ENCODE measurements at regions not wholly inside any gene's neighbourhood (a gene's known extent, or its start where the extent isn't known, plus 50 kb on each side); places are given as distances from the start of the nearest gene placed in this dataset.

DNA sequence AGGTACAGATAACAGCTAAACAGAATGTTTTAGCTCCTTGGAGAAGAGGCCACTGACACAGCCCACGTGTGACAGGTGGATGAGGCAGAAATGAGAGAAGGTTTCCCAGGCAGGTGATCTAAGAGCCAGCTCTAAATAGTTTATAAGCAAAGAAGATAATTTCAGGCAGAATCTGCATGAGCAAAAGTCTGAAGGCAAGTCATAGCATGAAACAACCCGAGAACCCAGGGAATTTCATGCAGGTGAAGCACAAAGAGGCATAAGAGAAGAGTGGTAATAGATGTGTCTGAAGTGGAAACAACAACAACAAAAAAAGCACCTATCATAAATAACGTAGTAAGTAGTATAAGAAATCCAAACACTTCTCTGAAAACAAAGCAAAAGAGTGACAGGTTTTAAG lies 275.8 kb upstream of the CPEB2 start:
- no peaks in the 10 kb centered on the region for H3K9me3 ChIP-seq
- intact Hi-C loops (cut with DNase I) = no loop called here
- TF ChIP-seq, protein P1, sequence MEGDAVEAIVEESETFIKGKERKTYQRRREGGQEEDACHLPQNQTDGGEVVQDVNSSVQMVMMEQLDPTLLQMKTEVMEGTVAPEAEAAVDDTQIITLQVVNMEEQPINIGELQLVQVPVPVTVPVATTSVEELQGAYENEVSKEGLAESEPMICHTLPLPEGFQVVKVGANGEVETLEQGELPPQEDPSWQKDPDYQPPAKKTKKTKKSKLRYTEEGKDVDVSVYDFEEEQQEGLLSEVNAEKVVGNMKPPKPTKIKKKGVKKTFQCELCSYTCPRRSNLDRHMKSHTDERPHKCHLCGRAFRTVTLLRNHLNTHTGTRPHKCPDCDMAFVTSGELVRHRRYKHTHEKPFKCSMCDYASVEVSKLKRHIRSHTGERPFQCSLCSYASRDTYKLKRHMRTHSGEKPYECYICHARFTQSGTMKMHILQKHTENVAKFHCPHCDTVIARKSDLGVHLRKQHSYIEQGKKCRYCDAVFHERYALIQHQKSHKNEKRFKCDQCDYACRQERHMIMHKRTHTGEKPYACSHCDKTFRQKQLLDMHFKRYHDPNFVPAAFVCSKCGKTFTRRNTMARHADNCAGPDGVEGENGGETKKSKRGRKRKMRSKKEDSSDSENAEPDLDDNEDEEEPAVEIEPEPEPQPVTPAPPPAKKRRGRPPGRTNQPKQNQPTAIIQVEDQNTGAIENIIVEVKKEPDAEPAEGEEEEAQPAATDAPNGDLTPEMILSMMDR (IDR thresholded peaks at IDR 0.05) = no peak
- no peak for ATAC-seq
- H3K36me3 ChIP-seq (ENCODE audit: insufficient read depth in 1 of 2, low read depth in 1 of 2) = no peaks in the 10 kb centered on the region
- no peaks in the 10 kb centered on the region for H3K4me1 ChIP-seq
- no peaks in the 10 kb centered on the region for H3K27me3 ChIP-seq (ENCODE audit: insufficient read depth in 3 of 3, low read length in 2 of 3)
- no peak overlapping the region for H3K27ac ChIP-seq
- DNase-seq = no peak
- 60 to 71% (median 60%) methylated on average over 3 of the region's 3 CpGs for WGBS, 3 donors
- H3K4me3 ChIP-seq = no peak overlapping the region

DNA sequence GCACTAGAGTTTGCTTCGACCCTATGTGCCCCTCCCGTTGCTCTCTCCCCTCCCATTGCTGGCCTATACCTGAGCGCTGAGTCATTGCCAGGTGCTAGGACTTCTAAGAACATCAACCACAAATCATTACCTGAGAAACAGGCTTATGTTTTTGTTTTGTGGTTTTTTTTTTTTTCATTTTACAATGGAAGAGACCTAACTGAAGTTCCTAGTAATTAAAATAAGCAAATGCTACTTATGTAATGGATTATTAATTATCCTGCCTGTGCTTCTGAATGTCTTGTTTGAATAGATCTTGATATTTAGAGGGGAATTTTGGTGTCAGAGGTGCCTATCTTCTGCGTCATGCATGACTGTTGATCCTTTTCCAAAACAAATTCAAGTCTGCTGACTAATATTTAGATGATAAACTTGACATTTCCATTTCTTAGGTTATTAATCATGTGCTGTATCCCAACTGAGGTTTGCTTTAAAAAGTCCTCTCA lies 275.4 kb upstream of the CPEB2 start:
- intact Hi-C loops (cut with DNase I) = no loop called here
- H3K9me3 ChIP-seq = no peaks in the 10 kb centered on the region
- TF ChIP-seq, protein P1 (IDR thresholded peaks at IDR 0.05) = no peak
- WGBS, 3 donors = 82 to 86% (median 84%) methylated on average over 4 of the region's 4 CpGs
- no peaks in the 10 kb centered on the region for H3K4me1 ChIP-seq
- DNase-seq = no peak
- no peak overlapping the region for H3K4me3 ChIP-seq
- no peaks in the 10 kb centered on the region for H3K36me3 ChIP-seq (ENCODE audit: insufficient read depth in 1 of 2, low read depth in 1 of 2)
- ATAC-seq = no peak
- H3K27ac ChIP-seq = no peak overlapping the region
- H3K27me3 ChIP-seq (ENCODE audit: insufficient read depth in 3 of 3, low read length in 2 of 3) = no peaks in the 10 kb centered on the region

DNA sequence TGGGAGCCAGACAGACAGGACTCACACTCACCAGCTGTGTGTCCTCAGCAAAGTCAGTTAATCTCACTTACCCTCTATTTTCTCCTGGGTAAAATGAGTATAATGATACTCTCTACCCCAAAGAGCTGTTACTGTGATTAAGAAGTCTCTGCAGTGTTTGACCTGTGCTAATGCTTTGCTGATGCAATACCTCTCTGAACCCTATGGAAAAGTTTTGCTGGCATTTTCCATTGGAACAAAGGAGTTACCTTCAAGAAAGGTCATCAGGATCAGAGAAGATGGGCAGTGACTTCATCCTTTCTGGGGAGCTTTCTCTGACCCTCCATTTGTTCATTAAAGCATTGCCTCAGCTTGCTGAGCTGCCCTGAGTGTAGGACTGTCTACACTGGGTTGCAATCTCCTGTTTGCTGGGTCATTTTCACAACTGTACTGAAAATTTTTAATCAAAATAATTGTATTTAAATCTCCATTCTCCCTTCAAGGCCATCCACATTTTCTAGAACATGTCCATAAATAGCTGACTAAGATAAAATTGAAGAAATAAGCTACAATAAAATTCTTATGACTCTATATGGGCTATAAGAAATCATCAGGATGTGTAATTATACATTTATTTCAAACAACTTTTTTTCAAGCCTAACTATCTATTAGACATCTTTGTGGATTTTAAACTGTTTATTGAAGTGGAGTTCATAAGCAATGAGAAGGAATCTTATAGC lies 272.8 kb upstream of the CPEB2 start:
- Histone ChIP-seq H3K4me3 (no peak overlapping the region), H3K4me1 (no peaks in the 10 kb centered on the region), H3K27ac (no peak overlapping the region), H3K9me3 (no peaks in the 10 kb centered on the region), H3K27me3 (ENCODE audit: insufficient read depth in 3 of 3, low read length in 2 of 3) (no peaks in the 10 kb centered on the region), H3K36me3 (ENCODE audit: insufficient read depth in 1 of 2, low read depth in 1 of 2) (no peaks in the 10 kb centered on the region)
- intact Hi-C loops (cut with DNase I) = no loop called here
- TF ChIP-seq, protein P1 (IDR thresholded peaks at IDR 0.05) = no peak
- no peak for ATAC-seq
- no peak for DNase-seq

DNA sequence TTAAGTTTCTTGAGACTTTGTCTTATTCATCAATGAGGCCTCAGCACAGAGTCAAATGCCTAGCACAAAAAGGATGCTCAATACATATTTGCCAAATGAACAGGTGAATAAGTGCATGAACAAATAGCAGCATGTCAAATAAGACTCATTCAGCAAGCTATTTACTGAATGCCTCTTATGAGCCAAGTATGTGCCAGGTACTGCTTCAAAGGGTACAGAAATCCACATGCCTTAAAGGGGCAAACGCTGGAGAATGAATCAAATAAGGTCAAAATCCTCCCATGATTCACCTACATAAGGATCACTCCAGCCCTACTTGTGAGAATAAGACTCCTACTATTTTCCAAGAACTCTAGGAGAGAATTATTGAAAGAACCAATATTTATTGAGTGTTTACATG lies 260.2 kb upstream of the CPEB2 start:
- no peaks in the 10 kb centered on the region for H3K27me3 ChIP-seq (ENCODE audit: insufficient read depth in 3 of 3, low read length in 2 of 3)
- H3K36me3 ChIP-seq (ENCODE audit: insufficient read depth in 1 of 2, low read depth in 1 of 2) = no peaks in the 10 kb centered on the region
- ATAC-seq (no peak), DNase-seq (no peak)
- TF ChIP-seq, protein P1 (IDR thresholded peaks at IDR 0.05) = no peak
- 77 to 79% (median 79%) methylated on average over 1 of the region's 1 CpG for WGBS, 3 donors
- H3K9me3 ChIP-seq = no peaks in the 10 kb centered on the region
- intact Hi-C loops (cut with DNase I) = loop anchor here in 1 of 2 donors (10.0 kb wide), 1 partner anchor 263 kb away; the partner anchor contains the start of gene CPEB2
- H3K27ac ChIP-seq = no peak overlapping the region
- no peak overlapping the region for H3K4me3 ChIP-seq
- no peaks in the 10 kb centered on the region for H3K4me1 ChIP-seq

DNA sequence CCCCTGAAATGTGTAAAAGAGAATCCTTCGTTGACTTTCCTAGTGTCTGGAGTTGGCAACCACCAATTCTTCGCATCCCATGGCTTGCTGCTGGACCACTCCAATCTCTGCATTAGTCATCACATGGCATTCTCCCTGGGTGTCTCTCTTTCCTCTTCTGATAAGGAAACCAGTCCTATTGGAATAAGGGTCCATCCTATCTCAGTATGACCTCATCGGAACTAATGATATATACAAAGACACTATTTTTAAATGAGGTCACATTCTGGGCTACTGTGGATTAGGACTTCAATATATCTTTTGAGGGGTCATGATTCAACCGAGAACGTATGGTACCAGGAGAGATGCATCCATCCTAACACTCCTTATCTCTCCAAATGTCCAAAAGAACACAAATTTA lies 259.1 kb upstream of the CPEB2 start:
- H3K9me3 ChIP-seq = no peaks in the 10 kb centered on the region
- intact Hi-C loops (cut with DNase I) = loop anchor here in 1 of 2 donors (10.0 kb wide), 1 partner anchor 262 kb away; the partner anchor contains the start of gene CPEB2
- 82 to 87% (median 83%) methylated on average over 5 of the region's 5 CpGs for WGBS, 3 donors

More for the DNA sequence above, 259.1 kb upstream of the CPEB2 start:
- Histone ChIP-seq H3K36me3 (ENCODE audit: insufficient read depth in 1 of 2, low read depth in 1 of 2) (no peaks in the 10 kb centered on the region), H3K27ac (no peak overlapping the region), H3K4me1 (no peaks in the 10 kb centered on the region), H3K27me3 (ENCODE audit: insufficient read depth in 3 of 3, low read length in 2 of 3) (no peaks in the 10 kb centered on the region), H3K4me3 (no peak overlapping the region)
- no peak for ATAC-seq
- no peak for DNase-seq
- TF ChIP-seq, protein P1 (IDR thresholded peaks at IDR 0.05) = no peak
